ENCODE measurements at regions not wholly inside any gene's neighbourhood (a gene's known extent, or its start where the extent isn't known, plus 50 kb on each side); places are given as distances from the start of the nearest gene placed in this dataset.
"Not testable (repeated sequence)": the region's sequence is repeated elsewhere in the genome, so short reads cannot be mapped to it uniquely, and the experiment has no call there.

DNA sequence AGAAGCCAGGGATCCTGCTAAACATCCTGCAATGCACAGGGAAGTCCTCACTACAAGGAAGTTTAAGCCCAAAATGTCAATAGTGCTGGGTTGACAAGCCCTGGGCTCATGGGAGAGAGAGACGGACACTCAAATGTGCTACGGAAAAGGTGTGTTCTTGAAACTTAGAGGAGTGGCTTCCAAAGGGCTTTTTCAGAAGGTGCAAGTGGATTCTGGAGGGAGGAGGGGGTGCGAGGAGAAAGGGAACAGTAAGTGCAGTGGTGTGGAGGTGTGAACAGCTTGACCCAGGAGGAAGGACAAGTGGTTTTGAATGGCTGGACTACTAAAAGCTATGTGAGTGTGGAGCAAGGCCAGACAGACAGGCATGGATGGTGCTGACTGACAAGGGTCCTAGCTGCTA is 50.4 kb upstream of the CECR2 start:
- Mint-ChIP-seq H3K9me3 (no peaks in the 10 kb centered on the region), H3K27ac (no peak overlapping the region), H3K36me3 (no peaks in the 10 kb centered on the region)
- DNase-seq (ENCODE audit: low spot score in 2 of 2) = no peak
- ATAC-seq = no peak

DNA sequence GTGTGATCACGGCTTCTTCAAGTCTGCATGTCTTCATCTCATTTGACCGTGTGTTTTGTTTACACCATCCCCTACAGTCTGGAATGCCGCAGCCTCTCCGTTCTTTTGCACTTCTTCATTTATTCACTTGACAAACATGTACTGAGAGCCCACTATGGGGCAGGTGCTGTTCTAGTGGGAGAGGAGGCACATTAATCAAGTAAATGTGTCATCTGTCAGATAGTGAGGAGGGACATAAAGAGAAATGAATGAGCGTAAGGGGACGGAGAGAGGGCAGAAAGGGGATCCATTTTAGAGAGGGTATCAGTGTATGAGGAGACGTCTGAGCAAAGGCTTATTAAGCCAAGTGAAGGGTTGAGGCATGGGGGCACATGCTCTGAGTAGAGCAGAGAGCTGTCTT is 54.0 kb upstream of the CECR2 start:
- no peak for ATAC-seq
- Mint-ChIP-seq H3K27ac (no peak overlapping the region), H3K36me3 (no peaks in the 10 kb centered on the region), H3K9me3 (no peaks in the 10 kb centered on the region)
- DNase-seq (ENCODE audit: low spot score in 2 of 2) = no peak

DNA sequence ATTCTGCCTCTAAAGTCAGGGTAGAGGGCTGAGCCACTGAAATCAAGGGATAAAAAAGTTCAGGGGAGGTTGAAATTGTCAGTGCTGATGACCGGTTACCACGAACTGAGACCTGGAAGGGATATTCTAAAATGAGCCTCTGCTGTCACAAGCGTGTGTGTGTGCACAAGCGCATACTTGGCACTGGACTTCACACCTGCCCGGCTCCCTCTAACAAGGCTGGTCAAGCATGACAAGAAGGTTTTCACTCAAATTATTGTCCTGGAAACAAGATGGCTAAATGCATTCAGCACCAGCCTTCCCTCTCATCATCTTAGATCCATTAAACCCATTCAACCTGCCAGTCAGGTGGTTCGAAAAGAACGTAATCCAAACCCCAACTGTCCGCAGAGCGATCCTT is 54.8 kb upstream of the CECR2 start:
- DNase-seq (ENCODE audit: low spot score in 2 of 2) (no peak), ATAC-seq (no peak)
- no peaks in the 10 kb centered on the region for H3K36me3 Mint-ChIP-seq
- H3K9me3 Mint-ChIP-seq = no peaks in the 10 kb centered on the region
- H3K27ac Mint-ChIP-seq = no peak overlapping the region

DNA sequence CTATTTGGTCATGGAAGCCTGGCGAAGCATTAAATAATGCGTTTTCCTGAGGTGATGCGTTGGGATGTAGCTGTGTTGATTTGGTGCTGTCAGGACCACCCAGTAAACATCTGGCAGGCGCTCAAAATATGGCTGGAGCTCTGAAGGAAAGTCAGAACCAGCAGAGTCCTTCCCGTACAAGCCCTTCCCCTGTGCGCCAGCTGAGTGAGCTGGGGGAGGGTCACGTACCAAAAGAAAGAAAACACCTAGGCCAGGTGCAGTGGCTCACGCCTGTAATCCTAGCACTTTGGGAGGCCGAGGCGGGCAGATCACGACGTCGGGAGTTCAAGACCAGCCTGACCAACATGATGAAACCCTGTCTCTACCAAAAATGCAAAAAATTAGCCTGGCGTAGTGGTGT is 55.6 kb upstream of the CECR2 start:
- no peaks in the 10 kb centered on the region for H3K9me3 Mint-ChIP-seq
- H3K27ac Mint-ChIP-seq = no peak overlapping the region
- H3K36me3 Mint-ChIP-seq = no peaks in the 10 kb centered on the region
- ATAC-seq (no peak), DNase-seq (ENCODE audit: low spot score in 2 of 2) (no peak)

DNA sequence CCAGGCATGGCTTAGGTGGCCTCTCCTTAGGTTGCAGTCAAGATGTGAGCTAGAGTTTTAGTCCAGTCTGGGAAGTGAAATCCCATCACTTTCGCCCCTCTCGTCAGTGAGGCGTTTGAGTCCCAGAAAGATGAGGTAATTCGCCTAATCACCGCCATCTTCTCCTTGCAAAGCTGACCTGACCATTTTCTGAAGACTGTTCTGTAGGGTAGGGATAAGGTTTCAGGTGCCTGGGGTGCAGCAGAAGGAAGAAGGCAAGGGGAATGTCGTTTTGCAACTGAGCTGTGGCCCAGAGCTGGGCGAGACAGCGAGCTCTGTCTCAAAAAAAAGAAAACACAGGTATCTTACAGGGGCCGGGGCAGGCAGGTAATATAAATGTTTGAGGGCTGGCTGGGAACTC is 61.7 kb upstream of the CECR2 start:
- no peaks in the 10 kb centered on the region for H3K9me3 Mint-ChIP-seq
- ATAC-seq = no peak
- H3K36me3 Mint-ChIP-seq = no peaks in the 10 kb centered on the region
- no peak for DNase-seq (ENCODE audit: low spot score in 2 of 2)
- no peak overlapping the region for H3K27ac Mint-ChIP-seq

DNA sequence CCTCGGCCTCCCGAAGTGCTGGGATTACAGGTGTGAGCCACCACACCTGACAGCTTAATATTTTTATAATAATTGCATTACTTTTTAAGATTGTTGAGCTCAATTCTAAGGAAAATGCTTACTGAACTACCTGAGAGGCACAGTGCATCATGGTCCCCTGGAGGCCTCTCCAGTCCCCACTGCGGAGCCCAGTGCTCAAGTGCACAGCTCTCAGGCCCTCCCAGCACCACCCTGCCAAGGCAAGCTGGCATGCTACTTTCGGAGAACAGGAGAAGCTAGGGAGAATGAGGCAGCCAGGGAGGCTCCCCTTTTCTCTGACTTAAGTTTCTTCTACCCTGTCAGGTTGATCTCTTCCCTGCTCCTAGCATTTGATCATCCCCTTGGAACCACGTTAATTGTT is 64.2 kb upstream of the CECR2 start:
- ATAC-seq = no peak
- Mint-ChIP-seq H3K27ac (no peak overlapping the region), H3K36me3 (no peaks in the 10 kb centered on the region), H3K9me3 (no peaks in the 10 kb centered on the region)
- no peak for DNase-seq (ENCODE audit: low spot score in 2 of 2)

DNA sequence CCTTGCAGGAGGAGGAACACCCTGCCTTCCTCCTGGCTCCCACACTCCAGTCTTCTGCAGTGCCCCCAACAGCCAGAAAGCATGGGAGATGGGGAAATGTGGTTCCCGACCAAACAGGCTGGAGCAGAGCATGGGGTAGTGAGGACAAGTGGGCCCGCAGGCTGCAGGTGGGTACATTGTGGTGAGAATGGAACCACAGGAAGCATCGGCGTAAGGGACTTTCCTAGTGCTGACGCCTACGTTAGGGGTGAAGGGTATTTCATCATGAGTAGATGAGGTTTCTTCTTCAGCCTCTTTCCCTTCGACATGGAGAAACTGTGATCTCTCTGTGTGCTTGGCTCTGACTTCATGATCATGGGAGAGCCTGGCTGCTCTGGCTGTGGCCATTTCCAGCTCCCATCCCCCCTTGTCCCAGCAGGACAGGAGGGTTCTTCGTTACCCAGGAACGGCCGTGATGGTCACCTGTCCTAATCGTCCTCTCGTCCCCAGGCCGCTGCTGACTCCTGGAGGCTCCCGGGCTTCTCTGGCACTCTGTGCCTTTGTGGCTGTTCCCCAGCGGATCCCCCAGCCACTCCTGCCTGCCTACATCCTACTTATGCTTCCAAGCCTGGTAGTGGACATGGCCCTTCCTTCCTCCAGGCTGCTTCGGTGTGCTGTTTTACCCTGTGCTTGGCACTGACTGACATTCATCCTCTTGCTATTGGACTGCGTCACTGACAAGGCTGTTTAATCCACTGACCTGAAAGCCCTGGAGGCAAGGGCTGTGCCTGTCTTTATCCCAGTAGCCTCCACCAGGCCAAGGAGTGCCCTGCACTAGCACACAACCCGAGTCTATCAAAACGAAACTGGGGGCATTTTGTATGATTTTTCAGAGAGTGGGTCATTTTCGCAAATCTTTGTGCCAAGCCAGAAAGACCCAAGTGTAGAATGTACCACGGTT is 65.2 kb upstream of the CECR2 start:
- DNase-seq (ENCODE audit: low spot score in 2 of 2) (peak in 1 of 2 donors; percentile 34), ATAC-seq (peak; percentile 97 to 98)
- H3K27ac Mint-ChIP-seq = peak overlapping the region; percentile 75 to 91
- no peaks in the 10 kb centered on the region for H3K36me3 Mint-ChIP-seq
- H3K9me3 Mint-ChIP-seq = no peaks in the 10 kb centered on the region

DNA sequence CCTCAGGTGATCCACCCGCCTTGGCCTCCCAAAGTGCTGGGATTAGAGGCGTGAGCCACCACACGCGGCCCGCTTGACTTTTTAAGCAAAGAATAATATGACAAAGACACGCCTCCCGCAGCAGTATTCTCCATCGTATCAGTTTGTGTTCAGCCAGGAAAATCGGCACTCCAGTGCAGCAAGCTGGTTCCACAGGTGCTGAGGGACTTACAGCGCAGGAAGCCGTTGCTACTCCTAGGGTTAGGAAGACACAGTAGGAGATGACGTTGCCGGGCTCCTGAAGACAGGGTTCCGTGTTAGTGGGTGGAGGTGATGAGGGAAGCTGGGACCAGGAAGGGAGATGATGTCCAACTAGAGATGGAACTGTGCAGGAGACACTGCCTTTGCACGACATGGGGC is 65.8 kb upstream of the CECR2 start:
- Mint-ChIP-seq H3K36me3 (peaks cover 0 to 5% of the 10 kb centered on the region in 2 donors), H3K9me3 (no peaks in the 10 kb centered on the region), H3K27ac (peak overlapping the region; percentile 75 to 91)
- no peak for ATAC-seq
- no peak for DNase-seq (ENCODE audit: low spot score in 2 of 2)

DNA sequence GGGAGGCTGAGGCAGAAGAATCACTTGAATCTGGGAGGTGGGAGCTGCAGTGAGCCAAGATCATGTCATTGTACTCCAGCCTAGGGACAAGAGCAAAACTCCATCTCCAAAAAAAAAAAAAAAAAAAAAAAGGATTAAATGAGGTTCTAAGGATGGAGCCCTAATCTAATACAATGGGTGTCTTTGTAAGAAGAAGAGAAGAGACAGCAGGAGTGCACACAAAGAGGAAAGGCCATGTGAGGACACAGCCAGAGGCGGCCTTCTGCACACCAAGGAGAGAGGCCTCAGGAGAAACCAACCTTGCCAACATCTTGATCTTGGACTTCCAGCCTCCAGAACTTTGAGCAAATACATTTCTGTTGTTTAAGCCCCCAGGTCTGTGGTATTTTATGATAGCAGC is 66.6 kb upstream of the CECR2 start:
- ATAC-seq (no peak), DNase-seq (ENCODE audit: low spot score in 2 of 2) (no peak)
- Mint-ChIP-seq H3K36me3 (peaks cover 0 to 9% of the 10 kb centered on the region in 2 donors), H3K9me3 (peaks cover 4 to 5% of the 10 kb centered on the region in 2 donors), H3K27ac (no peak overlapping the region)

DNA sequence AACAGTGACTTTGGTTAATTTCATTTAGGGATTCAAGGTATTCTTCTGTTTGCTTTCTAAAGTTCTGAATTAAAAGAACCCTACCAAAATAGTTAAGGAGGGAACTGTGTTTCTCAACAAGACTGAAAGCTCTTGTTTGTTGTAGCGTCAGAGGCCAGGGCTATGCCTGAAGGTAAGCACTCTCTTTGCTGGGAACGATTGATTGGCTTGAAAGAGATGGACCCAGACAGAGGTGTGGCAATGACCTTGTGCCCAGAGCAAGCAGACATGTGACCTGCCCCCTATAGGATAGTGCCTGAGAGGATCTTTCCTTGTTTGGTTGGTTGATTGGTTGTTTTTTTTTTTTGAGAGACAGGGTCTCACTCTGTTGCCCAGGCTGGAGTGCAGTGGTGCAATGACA is 68.3 kb upstream of the CECR2 start:
- no peak for DNase-seq (ENCODE audit: low spot score in 2 of 2)
- H3K9me3 Mint-ChIP-seq = peaks cover 4 to 8% of the 10 kb centered on the region in 2 donors
- peaks cover 0 to 9% of the 10 kb centered on the region in 2 donors for H3K36me3 Mint-ChIP-seq
- no peak overlapping the region for H3K27ac Mint-ChIP-seq
- no peak for ATAC-seq

DNA sequence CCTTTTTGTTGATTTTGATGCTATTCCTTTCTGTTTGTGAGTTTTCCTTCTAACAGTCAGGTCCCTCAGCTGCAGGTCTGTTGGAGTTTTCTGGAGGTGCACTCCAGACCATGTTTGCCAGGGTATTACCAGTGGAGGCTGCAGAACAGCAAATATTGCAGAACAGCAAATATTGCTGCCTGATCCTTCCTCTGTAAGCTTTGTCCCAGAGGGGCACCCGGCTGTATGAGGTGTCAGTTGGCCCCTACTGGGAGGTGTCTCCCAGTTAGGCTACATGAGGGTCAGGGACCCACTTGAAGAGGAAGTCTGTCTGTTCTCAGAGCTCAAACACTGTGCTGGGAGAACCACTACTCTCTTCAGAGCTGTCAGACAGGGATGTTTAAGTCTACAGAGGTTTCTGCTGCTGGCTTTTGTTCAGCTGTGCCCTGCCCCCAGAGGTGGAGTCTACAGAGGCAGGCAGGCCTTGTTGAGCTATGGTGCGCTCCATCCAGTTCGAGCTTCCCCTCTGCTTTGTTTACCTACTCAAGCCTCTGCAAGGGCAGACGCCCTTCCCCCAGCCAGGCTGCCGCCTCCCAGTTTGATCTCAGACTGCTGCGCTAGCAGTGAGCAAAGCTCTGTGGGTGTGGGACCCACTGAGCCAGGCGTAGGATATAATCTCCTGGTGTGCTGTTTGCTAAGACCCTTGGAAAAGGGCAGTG is 70.3 kb upstream of the CECR2 start:
- H3K9me3 Mint-ChIP-seq = peaks cover 4 to 17% of the 10 kb centered on the region in 2 donors
- ATAC-seq; H3K27ac Mint-ChIP-seq; H3K36me3 Mint-ChIP-seq; DNase-seq (ENCODE audit: low spot score in 2 of 2): not testable (repeated sequence)

DNA sequence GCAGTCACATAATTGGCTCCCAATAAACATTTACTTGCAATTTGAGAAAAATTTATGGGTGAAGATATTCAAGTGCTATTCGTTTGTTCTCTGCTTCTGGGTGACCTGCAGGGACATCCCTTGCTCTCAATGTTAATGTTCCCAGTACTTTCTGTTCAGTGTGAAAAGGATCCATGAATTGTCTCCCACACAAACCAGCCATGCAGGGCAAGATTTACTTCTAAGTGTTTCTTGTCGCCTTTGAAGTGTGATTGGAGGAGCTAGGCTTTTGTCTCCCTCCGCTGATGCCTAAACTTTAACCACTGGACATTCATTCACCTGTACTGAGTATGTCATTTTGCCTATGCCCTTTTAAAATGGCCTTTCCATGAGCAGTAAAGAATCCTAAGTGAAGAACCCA is 66.4 kb upstream of the ADA2 start:
- no peak for ATAC-seq
- H3K36me3 Mint-ChIP-seq = no peaks in the 10 kb centered on the region

DNA sequence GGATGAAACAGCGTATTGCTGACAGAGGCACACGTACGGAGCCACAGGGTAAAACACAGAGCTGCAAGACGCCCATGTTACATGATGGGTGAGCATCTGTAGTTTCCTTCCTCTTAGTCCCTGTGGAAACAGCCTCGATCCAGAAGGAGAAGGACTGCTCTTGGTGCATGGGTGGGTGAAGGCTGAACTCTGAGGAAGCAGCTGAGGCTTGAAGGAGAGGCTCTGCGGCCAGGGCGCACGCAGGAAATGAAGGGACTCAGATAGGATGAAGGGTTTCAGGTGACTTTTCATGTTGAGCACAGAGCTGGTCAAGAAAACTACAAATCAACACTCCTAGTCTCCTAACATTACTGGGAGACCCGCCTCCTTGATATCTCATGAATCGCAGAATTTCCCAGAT is 65.7 kb upstream of the ADA2 start:
- ATAC-seq (no peak), DNase-seq (ENCODE audit: low spot score in 2 of 2) (no peak)
- Mint-ChIP-seq H3K27ac (no peak overlapping the region), H3K36me3 (no peaks in the 10 kb centered on the region), H3K9me3 (no peaks in the 10 kb centered on the region)

More for the DNA sequence above, 66.4 kb upstream of the ADA2 start:
- DNase-seq (ENCODE audit: low spot score in 2 of 2) = no peak
- Mint-ChIP-seq H3K9me3 (no peaks in the 10 kb centered on the region), H3K27ac (no peak overlapping the region)

DNA sequence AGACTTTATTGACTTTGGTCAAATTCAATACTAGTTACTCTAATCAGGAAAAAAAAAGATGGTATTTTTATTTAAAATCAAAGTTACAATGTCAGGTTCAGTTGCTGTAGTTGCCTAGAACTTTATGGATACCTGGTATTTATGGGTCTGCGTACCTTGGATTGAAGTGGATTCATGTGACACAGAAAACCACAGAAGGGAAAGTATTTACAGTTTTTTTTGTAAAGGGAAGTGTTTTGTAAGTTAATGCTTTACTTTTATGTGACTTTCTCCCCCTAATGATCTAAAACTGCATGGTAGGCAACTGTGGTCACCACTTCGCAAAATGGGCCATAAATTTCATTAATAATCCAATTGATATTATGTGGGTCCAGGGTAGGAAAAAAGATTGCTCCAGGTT is 65.2 kb upstream of the ADA2 start:
- H3K36me3 Mint-ChIP-seq = no peaks in the 10 kb centered on the region
- ATAC-seq = no peak
- H3K9me3 Mint-ChIP-seq = no peaks in the 10 kb centered on the region
- no peak for DNase-seq (ENCODE audit: low spot score in 2 of 2)
- no peak overlapping the region for H3K27ac Mint-ChIP-seq

DNA sequence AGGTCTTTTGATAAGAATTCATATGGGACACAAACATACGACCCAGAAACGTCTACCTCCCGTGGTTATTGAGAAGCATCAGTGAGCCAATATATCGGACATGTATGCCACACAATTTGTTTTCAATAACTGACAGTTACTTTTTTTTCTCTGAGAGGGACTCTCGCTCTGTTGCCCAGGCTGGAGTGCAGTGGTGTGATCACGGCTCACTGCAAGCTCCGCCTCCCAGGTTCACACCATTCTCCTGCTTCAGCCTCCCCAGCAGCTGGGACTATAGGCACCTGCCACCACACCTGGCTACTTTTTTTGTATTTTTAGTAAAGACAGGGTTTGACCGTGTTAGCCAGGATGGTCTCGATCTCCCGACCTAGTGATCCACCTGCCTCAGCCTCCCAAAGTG is 64.6 kb upstream of the ADA2 start:
- not testable (repeated sequence) for DNase-seq (ENCODE audit: low spot score in 2 of 2); H3K27ac Mint-ChIP-seq; H3K9me3 Mint-ChIP-seq; H3K36me3 Mint-ChIP-seq; ATAC-seq

DNA sequence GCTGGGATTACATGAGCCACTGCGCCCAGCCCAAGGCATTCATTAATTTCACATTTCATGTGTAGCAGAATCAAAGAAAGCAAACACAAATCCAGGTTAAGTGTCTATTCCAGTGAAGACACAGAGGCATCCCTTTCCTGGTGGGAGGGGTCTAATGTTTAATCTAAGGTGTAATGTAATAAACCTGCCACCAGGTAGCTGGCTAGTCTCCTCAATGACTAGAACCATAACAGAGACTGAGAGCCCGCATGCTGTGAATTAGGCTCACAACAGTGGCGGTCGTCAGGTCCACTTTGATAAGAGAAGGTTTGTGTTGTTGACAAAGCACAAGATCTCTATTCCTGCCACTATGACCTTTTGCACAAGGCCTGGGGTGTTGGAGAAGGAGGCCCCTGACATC is 64.2 kb upstream of the ADA2 start:
- DNase-seq (ENCODE audit: low spot score in 2 of 2) = no peak

DNA sequence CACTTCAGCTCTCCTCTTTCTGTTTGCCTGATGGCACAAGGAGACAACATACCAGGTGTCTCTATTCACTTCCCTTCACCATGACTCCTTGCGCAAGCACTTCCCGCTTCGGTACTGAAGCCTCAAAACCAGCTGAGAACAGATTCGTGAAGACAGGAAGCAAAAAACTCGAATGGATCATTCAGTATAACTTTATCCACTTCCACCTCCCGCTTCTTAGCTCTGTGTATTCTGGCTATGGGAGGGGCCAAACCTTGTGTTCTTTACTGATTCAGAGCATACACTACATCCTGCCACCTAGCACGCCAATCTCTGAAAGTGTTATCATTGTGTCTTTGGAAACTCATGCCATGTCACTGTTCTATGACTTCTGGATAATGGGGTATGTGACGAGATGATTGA is 62.2 kb upstream of the ADA2 start:
- ATAC-seq (peak; percentile 72 to 74), DNase-seq (ENCODE audit: low spot score in 2 of 2) (no peak)
- Mint-ChIP-seq H3K36me3 (no peaks in the 10 kb centered on the region), H3K9me3 (no peaks in the 10 kb centered on the region), H3K27ac (peak overlapping the region; percentile 73 to 78)

More for the DNA sequence above, 64.2 kb upstream of the ADA2 start:
- H3K27ac Mint-ChIP-seq = no peak overlapping the region
- ATAC-seq = no peak
- no peaks in the 10 kb centered on the region for H3K36me3 Mint-ChIP-seq
- no peaks in the 10 kb centered on the region for H3K9me3 Mint-ChIP-seq

DNA sequence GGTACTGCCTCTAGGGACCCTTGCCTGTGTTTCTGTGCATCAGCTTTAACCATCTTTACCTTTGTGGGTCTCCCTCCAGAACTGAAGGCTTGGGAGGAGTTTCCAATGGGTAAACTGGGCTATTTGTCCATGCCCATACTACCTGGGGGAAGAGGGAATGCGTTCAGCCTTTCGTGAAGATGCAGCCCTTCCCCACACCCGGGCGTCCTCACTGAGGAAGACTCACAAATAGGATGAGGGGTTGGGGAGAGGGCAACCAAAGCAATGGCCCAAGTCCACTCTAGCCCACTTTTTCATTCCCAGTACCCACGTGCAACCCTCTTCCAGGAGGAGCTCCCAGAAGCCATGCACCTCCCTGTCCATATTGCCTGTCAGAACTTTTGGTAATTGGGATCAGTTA is 61.8 kb upstream of the ADA2 start:
- H3K9me3 Mint-ChIP-seq = no peaks in the 10 kb centered on the region
- H3K36me3 Mint-ChIP-seq = no peaks in the 10 kb centered on the region
- ATAC-seq = no peak

More for the DNA sequence above, 61.8 kb upstream of the ADA2 start:
- no peak for DNase-seq (ENCODE audit: low spot score in 2 of 2)
- peak overlapping the region; percentile 73 to 78 for H3K27ac Mint-ChIP-seq

Measured in activated naive CD4-positive, alpha-beta T cell treated with anti-CD3 and anti-CD28 coated beads, Interleukin-2, amount 50 U/mL, for 72 hours (primary cell).